Tibial artery (tissue), 4 donors: ENCODE measurements at regions not wholly inside any gene's neighbourhood (a gene's known extent, or its start where the extent isn't known, plus 50 kb on each side); places are given as distances from the start of the nearest gene placed in this dataset.

Experiments used
- DNase-seq, 2 donors: peaks; one replicate each; pipeline ENCODE4 v3.0.0-alpha.2; 2019
- H3K27ac ChIP-seq, 2 donors: fragments of 200-600 bp; sonication (generic) in 1 of 2; 1 replicate in 1 of 2; 2 replicates in 1 of 2; pipeline ENCODE4 v1.5.1; 2018 to 2019; ENCODE audit warnings: mild to moderate bottlenecking in 1 of 2
- H3K27me3 ChIP-seq, 2 donors: fragments of 200-600 bp; sonication (generic) in 1 of 2; one replicate each; pipeline versions ENCODE4 v1.5.1 to v1.6.0; 2016 to 2019
- H3K36me3 ChIP-seq, 3 donors: fragments of 200-600 bp; sonication (generic) in 2 of 3; one replicate each; pipeline ENCODE4 v1.5.1; 2016 to 2019; ENCODE audit warnings: mild to moderate bottlenecking in 2 of 3
- H3K4me1 ChIP-seq, 4 donors: fragments of 200-600 bp; sonication (generic) in 2 of 4; 1 replicate in 3 of 4; 2 replicates in 1 of 4; pipeline ENCODE4 v1.5.1; 2016 to 2019
- H3K4me3 ChIP-seq, 2 donors: fragments of 200-600 bp; sonication (generic) in 1 of 2; 1 replicate in 1 of 2; 2 replicates in 1 of 2; pipeline ENCODE4 v1.5.1; 2018 to 2019; ENCODE audit warnings: mild to moderate bottlenecking in 2 of 2
- H3K9me3 ChIP-seq, 3 donors: fragments of 200-600 bp; sonication (generic) in 1 of 3; one replicate each; pipeline ENCODE4 v1.5.1; 2016 to 2019
- CTCF ChIP-seq, 2 experiments: fragments of 200-600 bp in 1 of 2; fragments of 450-650 bp in 1 of 2; IDR thresholded peaks; one replicate each; pipeline ENCODE4 v1.5.1; 2017 to 2019; ENCODE audit warnings: antibody characterized with exemption in 2 of 2, mild to moderate bottlenecking in 1 of 2, moderate library complexity in 1 of 2
- intact Hi-C: fragments of 100-400 bp; cut with DNase I; formaldehyde crosslinking; loops from one replicate; pipeline ENCODE4 v1.15.0; 2023; ENCODE audit warnings: low total_unique reads

- H3K36me3 ChIP-seq: no peaks in the 10 kb centered on the region
- H3K9me3 ChIP-seq: no peaks in the 10 kb centered on the region
- no peak for DNase-seq
- H3K27me3 ChIP-seq: no peaks in the 10 kb centered on the region
- no peak overlapping the region for H3K4me3 ChIP-seq
- no peak for TF ChIP-seq CTCF (IDR thresholded peaks at IDR 0.05)
- intact Hi-C loops: no loop called here
- H3K4me1 ChIP-seq: no peaks in the 10 kb centered on the region
- no peak overlapping the region for H3K27ac ChIP-seq
Observed at GRCh38 chr11:8823174-8823742, 87.7 kb upstream of the AKIP1 start.

- intact Hi-C loops: no loop called here
- H3K27ac ChIP-seq: no peak overlapping the region
- no peak for TF ChIP-seq CTCF (IDR thresholded peaks at IDR 0.05)
- DNase-seq: no peak
- H3K27me3 ChIP-seq: no peaks in the 10 kb centered on the region
- no peaks in the 10 kb centered on the region for H3K4me1 ChIP-seq
- H3K36me3 ChIP-seq: no peaks in the 10 kb centered on the region
- no peaks in the 10 kb centered on the region for H3K9me3 ChIP-seq
- H3K4me3 ChIP-seq: no peak overlapping the region
Observed at GRCh38 chr11:8826139-8826786, 84.7 kb upstream of the AKIP1 start.

GRCh38 chr11:8826901-8827560 lies 84.0 kb upstream of the AKIP1 start:
- Histone ChIP-seq H3K9me3 (no peaks in the 10 kb centered on the region), H3K36me3 (no peaks in the 10 kb centered on the region), H3K4me1 (peaks cover 0 to 1% (median 0%) of the 10 kb centered on the region in 4 donors), H3K4me3 (no peak overlapping the region), H3K27me3 (no peaks in the 10 kb centered on the region), H3K27ac (no peak overlapping the region)
- DNase-seq: no peak
- TF ChIP-seq CTCF (IDR thresholded peaks at IDR 0.05): no peak
- intact Hi-C loops: no loop called here

- H3K27ac ChIP-seq: no peak overlapping the region
- H3K4me1 ChIP-seq: peaks cover 0 to 10% (median 7%) of the 10 kb centered on the region in 4 donors
- intact Hi-C loops: no loop called here
- H3K4me3 ChIP-seq: no peak overlapping the region
- no peaks in the 10 kb centered on the region for H3K36me3 ChIP-seq
- TF ChIP-seq CTCF (IDR thresholded peaks at IDR 0.05): no peak
- no peak for DNase-seq
- H3K27me3 ChIP-seq: no peaks in the 10 kb centered on the region
- no peaks in the 10 kb centered on the region for H3K9me3 ChIP-seq
Observed at GRCh38 chr11:8828046-8828445, 82.9 kb upstream of the AKIP1 start.

- Histone ChIP-seq H3K27me3 (no peaks in the 10 kb centered on the region), H3K27ac (no peak overlapping the region), H3K9me3 (no peaks in the 10 kb centered on the region), H3K4me3 (no peak overlapping the region), H3K36me3 (no peaks in the 10 kb centered on the region), H3K4me1 (peaks cover 0 to 15% (median 11%) of the 10 kb centered on the region in 4 donors)
- DNase-seq: no peak
- intact Hi-C loops: no loop called here
- no peak for TF ChIP-seq CTCF (IDR thresholded peaks at IDR 0.05)
Observed at GRCh38 chr11:8828580-8829361, 82.2 kb upstream of the AKIP1 start.
